HG02642 (cell line): ENCODE measurements at regions not wholly inside any gene's neighbourhood (a gene's known extent, or its start where the extent isn't known, plus 50 kb on each side); places are given as distances from the start of the nearest gene placed in this dataset.

Experiments used
- ATAC-seq: cut with Tn5 transposase; IDR thresholded peaks from one replicate; pipeline ENCODE4 v1.9.1; 2021; ENCODE audit warnings: mild to moderate bottlenecking; ENCODE audit not compliant: unreplicated experiment, poor library complexity

- no peak for ATAC-seq
Observed at GRCh38 chr10:2494399-2494798, 572.9 kb upstream of the PFKP start.

- no peak for ATAC-seq
Observed at GRCh38 chr10:2488446-2489005, 578.8 kb upstream of the PFKP start.

- ATAC-seq = no peak
Observed at GRCh38 chr10:2487921-2488320, 579.4 kb upstream of the PFKP start.

- no peak for ATAC-seq
Observed at GRCh38 chr10:2478656-2479055, 588.7 kb upstream of the PFKP start.

GRCh38 chr10:2476812-2477553, 590.4 kb upstream of the PFKP start:
- no peak for ATAC-seq

GRCh38 chr10:2476218-2476811, 591.0 kb upstream of the PFKP start:
- ATAC-seq = no peak

GRCh38 chr10:2475711-2476217, 591.6 kb upstream of the PFKP start:
- no peak for ATAC-seq

- no peak for ATAC-seq
Observed at GRCh38 chr10:2471811-2472210, 595.5 kb upstream of the PFKP start.

GRCh38 chr10:2469802-2470201, 597.5 kb upstream of the PFKP start:
- ATAC-seq = no peak

GRCh38 chr10:2464483-2464882, 602.9 kb upstream of the PFKP start:
- ATAC-seq = no peak

GRCh38 chr10:2463316-2463715, 604.0 kb upstream of the PFKP start:
- ATAC-seq = no peak

GRCh38 chr10:2462581-2462980, 604.8 kb upstream of the PFKP start:
- ATAC-seq = no peak

GRCh38 chr10:2460812-2461211, 606.5 kb upstream of the PFKP start:
- no peak for ATAC-seq

GRCh38 chr10:2459713-2460112, 607.6 kb upstream of the PFKP start:
- ATAC-seq = no peak

GRCh38 chr10:2456834-2457233, 610.5 kb upstream of the PFKP start:
- no peak for ATAC-seq

GRCh38 chr10:2445370-2445769, 622.0 kb upstream of the PFKP start:
- no peak for ATAC-seq

GRCh38 chr10:2439983-2440382, 627.4 kb upstream of the PFKP start:
- no peak for ATAC-seq

- ATAC-seq = no peak
Observed at GRCh38 chr10:2439000-2439399, 628.3 kb upstream of the PFKP start.

- no peak for ATAC-seq
Observed at GRCh38 chr10:2438248-2438939, 629.0 kb upstream of the PFKP start.

GRCh38 chr10:2436933-2437332, 630.4 kb upstream of the PFKP start:
- no peak for ATAC-seq

GRCh38 chr10:2431961-2432360, 635.4 kb upstream of the PFKP start:
- ATAC-seq = no peak
